Thymus (tissue), 11 donors: ENCODE measurements at regions not wholly inside any gene's neighbourhood (a gene's known extent, or its start where the extent isn't known, plus 50 kb on each side); places are given as distances from the start of the nearest gene placed in this dataset.
"Not testable (repeated sequence)": the region's sequence is repeated elsewhere in the genome, so short reads cannot be mapped to it uniquely, and the experiment has no call there.

Source experiments
- DNase-seq, 9 donors: peaks; one replicate each; pipeline ENCODE4 v3.0.0-alpha.2; 2013; ENCODE audit warnings: low spot score in 9 of 9, low read depth in 6 of 9, missing footprints in 1 of 9
- H3K27ac ChIP-seq, 2 donors: one replicate each; pipeline ENCODE4 v1.5.1; 2013; ENCODE audit warnings: control low read depth in 1 of 2, low read depth in 1 of 2, low read length in 1 of 2, mild to moderate bottlenecking in 1 of 2, moderate library complexity in 1 of 2
- H3K27me3 ChIP-seq, 2 donors: one replicate each; pipeline ENCODE4 v1.5.1; 2013; ENCODE audit warnings: low read length in 1 of 2; ENCODE audit not compliant: control insufficient read depth in 2 of 2, insufficient read depth in 1 of 2
- H3K36me3 ChIP-seq, 2 donors: one replicate each; pipeline ENCODE4 v1.5.1; 2013; ENCODE audit warnings: low read length in 1 of 2, mild to moderate bottlenecking in 1 of 2, moderate library complexity in 1 of 2; ENCODE audit not compliant: control insufficient read depth in 2 of 2, insufficient read depth in 2 of 2
- H3K4me1 ChIP-seq, 2 donors: one replicate each; pipeline ENCODE4 v1.5.1; 2013; ENCODE audit warnings: low read length in 2 of 2; ENCODE audit not compliant: control insufficient read depth in 2 of 2, insufficient read depth in 2 of 2
- H3K4me3 ChIP-seq, 2 donors: one replicate each; pipeline ENCODE4 v1.5.1; 2013; ENCODE audit warnings: low read length in 2 of 2, control low read depth in 1 of 2, mild to moderate bottlenecking in 1 of 2
- H3K9me3 ChIP-seq, 2 donors: one replicate each; pipeline ENCODE4 v1.5.1; 2013; ENCODE audit warnings: low read length in 1 of 2, mild to moderate bottlenecking in 1 of 2; ENCODE audit not compliant: control insufficient read depth in 2 of 2, insufficient read depth in 1 of 2
- WGBS: extraction: QIAGEN DNeasy Blood & Tissue Kit; methylation state at CpG from one replicate; pipeline ENCODE4 v1.1.7; 2013; 5-methylcytosine and 5-hydroxymethylcytosine counted together
- donor health status: healthy.

DNA sequence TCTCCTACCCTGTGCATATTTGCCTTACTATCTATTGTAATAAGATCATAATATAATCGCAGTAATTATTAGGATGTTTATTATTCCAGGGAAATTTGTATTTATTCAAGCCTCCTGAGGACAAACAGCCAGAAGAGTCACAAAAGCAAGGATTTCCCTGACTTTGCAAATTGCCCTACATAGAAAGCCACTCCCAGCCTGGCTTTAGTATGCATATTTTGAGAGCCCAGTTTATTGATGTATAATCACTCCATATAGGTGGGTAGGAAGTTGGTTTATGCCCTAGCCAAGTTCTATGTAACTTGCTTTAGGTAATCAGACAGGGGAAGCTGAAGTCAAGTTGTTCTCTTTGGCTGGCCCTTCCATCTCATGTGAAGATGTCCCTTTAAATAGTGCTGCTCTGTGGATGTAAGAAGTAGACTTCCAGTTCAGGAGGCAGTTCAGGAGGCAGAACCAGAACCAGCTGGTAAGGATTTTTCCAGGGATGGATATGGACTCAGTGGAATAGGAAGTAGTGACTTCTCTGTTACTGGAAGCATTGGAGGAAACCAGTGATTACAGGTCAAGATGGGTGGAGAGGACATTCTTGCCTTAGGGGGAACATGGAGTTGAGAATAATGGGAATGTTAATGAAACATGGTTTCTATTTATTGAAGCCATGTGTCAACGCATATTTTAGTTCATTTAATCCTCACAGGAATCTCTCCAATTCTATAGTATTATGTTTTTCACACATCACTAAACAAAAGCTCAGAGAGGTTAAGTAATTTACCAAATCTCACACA lies 70.5 kb upstream of the KIT start:
- WGBS = 94% methylated on average over 2 of the region's 2 CpGs
- H3K36me3 ChIP-seq = no peaks in the 10 kb centered on the region
- no peak overlapping the region for H3K4me3 ChIP-seq
- no peaks in the 10 kb centered on the region for H3K9me3 ChIP-seq
- H3K27ac ChIP-seq = no peak overlapping the region
- no peaks in the 10 kb centered on the region for H3K27me3 ChIP-seq
- H3K4me1 ChIP-seq = no peaks in the 10 kb centered on the region
- DNase-seq = no peak

GRCh38 chr4:54588404-54588803 lies 69.4 kb upstream of the KIT start:
- no peaks in the 10 kb centered on the region for H3K27me3 ChIP-seq
- DNase-seq = no peak
- no peak overlapping the region for H3K27ac ChIP-seq
- 97% methylated on average over 4 of the region's 4 CpGs for WGBS
- H3K4me1 ChIP-seq = no peaks in the 10 kb centered on the region
- H3K9me3 ChIP-seq = no peaks in the 10 kb centered on the region
- H3K4me3 ChIP-seq = no peak overlapping the region
- H3K36me3 ChIP-seq = no peaks in the 10 kb centered on the region

- DNase-seq = no peak
- Histone ChIP-seq H3K27me3 (no peaks in the 10 kb centered on the region), H3K4me3 (no peak overlapping the region), H3K27ac (no peak overlapping the region), H3K4me1 (no peaks in the 10 kb centered on the region), H3K9me3 (no peaks in the 10 kb centered on the region), H3K36me3 (no peaks in the 10 kb centered on the region)
- 96% methylated on average over 2 of the region's 2 CpGs for WGBS
Observed at GRCh38 chr4:54589586-54589985, 68.2 kb upstream of the KIT start.

- H3K27ac ChIP-seq = no peak overlapping the region
- H3K4me3 ChIP-seq = no peak overlapping the region
- no peaks in the 10 kb centered on the region for H3K4me1 ChIP-seq
- H3K36me3 ChIP-seq = no peaks in the 10 kb centered on the region
- no peaks in the 10 kb centered on the region for H3K27me3 ChIP-seq
- WGBS = 96% methylated on average over 2 of the region's 2 CpGs
- DNase-seq = no peak
- H3K9me3 ChIP-seq = no peaks in the 10 kb centered on the region
Observed at GRCh38 chr4:54593795-54594322, 63.9 kb upstream of the KIT start.

DNA sequence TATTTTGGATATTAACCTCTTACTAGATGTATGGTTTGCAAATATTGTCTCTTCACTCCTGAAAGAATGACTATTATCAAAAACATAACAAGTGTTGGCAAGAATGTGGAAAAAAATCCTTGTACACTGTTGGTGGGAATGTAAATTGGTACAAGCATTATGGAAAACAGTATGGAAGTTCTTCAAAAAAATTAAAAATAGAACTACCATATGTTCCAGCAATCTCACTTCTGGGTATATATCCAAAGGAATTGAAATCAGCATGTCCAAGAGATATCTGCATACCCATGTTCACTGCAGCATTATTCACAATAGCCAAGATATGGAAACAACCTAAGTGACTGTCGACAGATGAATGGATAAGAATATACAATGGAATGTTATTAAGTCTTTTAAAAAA lies 61.6 kb upstream of the KIT start:
- Histone ChIP-seq H3K9me3 (no peaks in the 10 kb centered on the region), H3K4me1 (no peaks in the 10 kb centered on the region), H3K36me3 (no peaks in the 10 kb centered on the region), H3K4me3 (no peak overlapping the region), H3K27me3 (no peaks in the 10 kb centered on the region), H3K27ac (no peak overlapping the region)
- 95% methylated on average over 1 of the region's 1 CpG for whole genome bisulfite sequencing
- no peak for DNase-seq

DNA sequence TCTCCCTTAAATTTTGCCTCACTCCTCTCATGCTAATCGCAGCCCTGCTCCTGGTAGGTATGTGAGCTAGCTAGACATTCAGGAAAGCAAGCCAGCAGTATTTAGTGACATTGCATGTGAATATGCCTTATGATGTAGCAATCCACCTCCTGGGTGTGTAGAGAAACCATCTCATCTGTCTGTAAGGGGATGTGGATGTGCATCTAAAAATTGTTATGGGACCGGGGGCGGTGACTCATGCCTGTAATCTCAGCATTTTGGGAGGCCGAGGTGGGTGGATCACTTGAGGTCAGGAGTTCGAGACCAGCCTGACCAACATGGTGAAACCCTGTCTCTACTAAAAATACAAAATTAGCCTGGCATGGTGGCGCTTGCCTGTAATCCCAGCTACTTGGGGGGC lies 60.1 kb upstream of the KIT start:
- H3K4me3 ChIP-seq, H3K4me1 ChIP-seq: not testable (repeated sequence)
- WGBS = 97% methylated on average over 6 of the region's 6 CpGs

GRCh38 chr4:54602175-54602574 lies 55.6 kb upstream of the KIT start:
- not testable (repeated sequence) for H3K36me3 ChIP-seq, H3K27me3 ChIP-seq, DNase-seq, H3K9me3 ChIP-seq, H3K4me1 ChIP-seq, H3K4me3 ChIP-seq, H3K27ac ChIP-seq
- WGBS = 99% methylated on average over 4 of the region's 4 CpGs

More for the DNA sequence above, 60.1 kb upstream of the KIT start:
- H3K27me3 ChIP-seq, H3K27ac ChIP-seq, H3K9me3 ChIP-seq, H3K36me3 ChIP-seq, DNase-seq: not testable (repeated sequence)

GRCh38 chr4:54607067-54607466 lies 50.7 kb upstream of the KIT start:
- H3K4me1 ChIP-seq = no peaks in the 10 kb centered on the region
- H3K36me3 ChIP-seq = no peaks in the 10 kb centered on the region
- no peak for DNase-seq
- H3K4me3 ChIP-seq = no peak overlapping the region
- WGBS = 94% methylated on average over 2 of the region's 2 CpGs
- H3K27ac ChIP-seq = no peak overlapping the region
- H3K27me3 ChIP-seq = no peaks in the 10 kb centered on the region
- no peaks in the 10 kb centered on the region for H3K9me3 ChIP-seq

- DNase-seq = no peak
- Histone ChIP-seq H3K27ac (no peak overlapping the region), H3K4me1 (no peaks in the 10 kb centered on the region), H3K4me3 (no peak overlapping the region), H3K27me3 (no peaks in the 10 kb centered on the region), H3K9me3 (no peaks in the 10 kb centered on the region), H3K36me3 (no peaks in the 10 kb centered on the region)
Observed at GRCh38 chr4:54607521-54607920, 50.2 kb upstream of the KIT start.
